ENCODE measurements at regions not wholly inside any gene's neighbourhood (a gene's known extent, or its start where the extent isn't known, plus 50 kb on each side); places are given as distances from the start of the nearest gene placed in this dataset.

DNA sequence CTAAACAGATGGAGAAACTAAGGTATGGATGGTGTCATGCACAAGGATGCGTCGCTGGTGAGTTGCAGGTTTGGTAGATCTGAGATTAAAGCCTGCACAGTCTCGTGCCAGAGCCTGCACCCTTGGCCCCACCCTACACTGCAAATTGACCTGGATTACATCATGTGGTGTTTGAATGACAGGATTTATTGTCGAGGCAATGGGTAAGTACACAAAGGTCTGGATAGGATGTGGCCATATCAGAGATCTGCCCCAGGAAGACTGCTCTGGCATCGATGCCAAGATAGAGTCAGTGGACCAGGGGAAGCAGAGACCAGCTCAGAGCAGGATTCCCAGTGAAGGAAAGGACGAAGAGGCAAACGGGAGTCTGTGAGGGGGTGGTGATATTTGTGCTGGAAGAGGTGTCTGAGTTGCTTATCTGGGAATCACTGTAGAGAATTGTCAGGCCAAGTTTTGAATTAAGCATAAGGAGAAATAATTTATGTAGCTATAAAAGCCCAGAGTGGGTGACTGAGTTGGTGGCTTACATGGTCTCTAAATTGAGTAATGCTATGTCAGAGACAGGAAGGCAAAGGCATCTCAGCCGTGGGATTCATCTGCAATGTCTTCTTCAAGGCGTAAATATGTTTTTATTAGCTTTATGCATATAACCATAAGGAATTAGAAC, 499.6 kb upstream of the B3GAT1 start:
- TF ChIP-seq, protein P1, sequence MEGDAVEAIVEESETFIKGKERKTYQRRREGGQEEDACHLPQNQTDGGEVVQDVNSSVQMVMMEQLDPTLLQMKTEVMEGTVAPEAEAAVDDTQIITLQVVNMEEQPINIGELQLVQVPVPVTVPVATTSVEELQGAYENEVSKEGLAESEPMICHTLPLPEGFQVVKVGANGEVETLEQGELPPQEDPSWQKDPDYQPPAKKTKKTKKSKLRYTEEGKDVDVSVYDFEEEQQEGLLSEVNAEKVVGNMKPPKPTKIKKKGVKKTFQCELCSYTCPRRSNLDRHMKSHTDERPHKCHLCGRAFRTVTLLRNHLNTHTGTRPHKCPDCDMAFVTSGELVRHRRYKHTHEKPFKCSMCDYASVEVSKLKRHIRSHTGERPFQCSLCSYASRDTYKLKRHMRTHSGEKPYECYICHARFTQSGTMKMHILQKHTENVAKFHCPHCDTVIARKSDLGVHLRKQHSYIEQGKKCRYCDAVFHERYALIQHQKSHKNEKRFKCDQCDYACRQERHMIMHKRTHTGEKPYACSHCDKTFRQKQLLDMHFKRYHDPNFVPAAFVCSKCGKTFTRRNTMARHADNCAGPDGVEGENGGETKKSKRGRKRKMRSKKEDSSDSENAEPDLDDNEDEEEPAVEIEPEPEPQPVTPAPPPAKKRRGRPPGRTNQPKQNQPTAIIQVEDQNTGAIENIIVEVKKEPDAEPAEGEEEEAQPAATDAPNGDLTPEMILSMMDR (conservative IDR thresholded peaks at IDR 0.05; ENCODE audit: low read depth, low read length), result no peak
- DNase-seq (ENCODE audit: low read depth), result no peak
- H3K4me3 ChIP-seq (ENCODE audit: low read length), result no peak overlapping the region

DNA sequence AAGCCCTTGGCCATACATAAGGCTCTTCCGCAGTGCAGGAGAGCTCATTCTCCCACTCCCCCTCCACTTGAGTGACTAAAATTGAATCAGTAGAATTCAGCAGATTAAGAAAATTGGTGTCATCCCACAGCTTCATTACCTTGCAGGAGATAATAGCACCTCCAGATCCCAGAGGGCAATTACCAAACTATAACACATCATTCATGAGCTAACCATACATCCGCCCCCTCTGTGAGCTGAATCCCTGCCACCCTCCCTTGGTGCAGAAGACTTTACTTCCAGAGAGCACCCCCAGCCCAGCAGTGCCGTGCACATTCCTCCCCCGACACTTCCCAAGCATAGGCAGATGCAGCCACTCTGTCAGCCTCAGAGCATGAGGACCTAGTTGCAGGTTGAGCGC, 496.5 kb upstream of the B3GAT1 start:
- DNase-seq (ENCODE audit: low read depth), result no peak
- H3K4me3 ChIP-seq (ENCODE audit: low read length), result no peak overlapping the region
- TF ChIP-seq, protein P1 (conservative IDR thresholded peaks at IDR 0.05; ENCODE audit: low read depth, low read length), result no peak

DNA sequence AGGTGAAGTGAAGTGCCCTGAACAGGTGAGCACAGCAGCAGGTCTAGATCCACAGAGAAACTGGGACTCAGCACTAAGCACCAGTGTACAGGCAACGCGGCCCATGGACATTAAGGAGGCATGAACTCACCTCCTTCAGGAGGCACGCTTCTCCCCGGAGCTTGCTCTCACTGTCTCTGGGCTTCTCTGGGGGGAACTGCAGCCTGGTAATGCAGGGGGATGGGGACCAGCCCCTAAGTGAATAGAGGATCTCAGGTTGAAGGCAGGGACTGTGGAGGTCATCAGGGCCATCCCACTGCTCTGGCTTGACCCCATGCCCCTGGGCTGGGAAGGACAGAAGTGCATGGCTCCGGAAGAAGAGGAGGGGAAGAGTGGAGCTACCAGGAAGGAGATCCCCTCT, 495.6 kb upstream of the B3GAT1 start:
- TF ChIP-seq, protein P1 (conservative IDR thresholded peaks at IDR 0.05; ENCODE audit: low read depth, low read length), result no peak
- DNase-seq (ENCODE audit: low read depth), result no peak
- H3K4me3 ChIP-seq (ENCODE audit: low read length), result no peak overlapping the region

DNA sequence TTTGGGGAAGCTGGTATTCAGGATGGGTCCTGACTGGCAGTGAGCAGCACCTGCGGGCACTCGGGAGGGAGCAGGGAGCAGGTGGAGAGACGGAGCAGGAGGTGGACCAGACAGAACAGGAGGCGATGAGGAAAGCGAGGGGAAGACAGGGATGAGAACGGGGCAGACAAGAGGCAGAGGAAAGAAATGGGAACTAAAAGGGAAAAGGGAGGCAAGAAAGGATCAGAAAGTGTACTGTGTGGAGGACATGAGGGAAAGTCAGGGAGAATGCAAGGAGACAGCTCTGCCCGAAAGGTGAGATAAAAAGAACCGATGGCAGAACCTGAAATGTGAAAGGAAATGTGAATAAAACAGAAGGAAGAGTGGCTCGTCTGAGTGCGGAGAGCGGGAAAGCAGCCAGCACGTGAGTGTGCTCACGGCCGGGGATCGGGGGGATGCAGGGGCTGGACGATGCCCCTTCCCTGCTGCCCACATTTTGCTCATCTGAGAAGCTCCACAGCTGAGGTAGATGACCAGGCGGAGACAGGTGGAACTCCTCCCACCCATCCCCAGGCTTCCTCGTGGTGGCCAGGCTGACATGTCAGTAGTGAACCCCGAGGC, 494.4 kb upstream of the B3GAT1 start:
- TF ChIP-seq, protein P1 (conservative IDR thresholded peaks at IDR 0.05; ENCODE audit: low read depth, low read length), result no peak
- no peak for DNase-seq (ENCODE audit: low read depth)

DNA sequence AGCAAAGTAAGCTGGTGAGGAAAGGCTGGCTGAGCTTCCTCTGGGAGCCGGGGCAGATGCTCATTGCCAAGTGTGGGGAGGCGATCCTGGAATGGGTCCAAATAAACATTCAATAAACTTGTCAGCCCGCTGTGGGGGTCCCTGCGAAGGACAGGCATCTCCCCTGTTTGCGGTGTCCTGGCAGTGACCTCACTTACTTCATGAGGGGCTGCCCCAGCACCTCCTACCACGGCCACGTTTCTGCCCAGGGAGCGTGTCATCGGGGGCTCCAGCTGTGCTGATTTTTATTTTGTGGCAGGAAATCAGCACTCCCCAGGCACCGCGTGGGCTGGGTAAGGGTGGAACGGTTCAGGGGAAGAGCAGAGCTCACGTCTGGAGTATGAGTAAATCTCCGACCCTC, 493.9 kb upstream of the B3GAT1 start:
- TF ChIP-seq, protein P1 (conservative IDR thresholded peaks at IDR 0.05; ENCODE audit: low read depth, low read length), result no peak
- DNase-seq (ENCODE audit: low read depth), result no peak
- H3K4me3 ChIP-seq (ENCODE audit: low read length), result no peak overlapping the region

More for the DNA sequence above, 494.4 kb upstream of the B3GAT1 start:
- H3K4me3 ChIP-seq (ENCODE audit: low read length), result no peak overlapping the region

DNA sequence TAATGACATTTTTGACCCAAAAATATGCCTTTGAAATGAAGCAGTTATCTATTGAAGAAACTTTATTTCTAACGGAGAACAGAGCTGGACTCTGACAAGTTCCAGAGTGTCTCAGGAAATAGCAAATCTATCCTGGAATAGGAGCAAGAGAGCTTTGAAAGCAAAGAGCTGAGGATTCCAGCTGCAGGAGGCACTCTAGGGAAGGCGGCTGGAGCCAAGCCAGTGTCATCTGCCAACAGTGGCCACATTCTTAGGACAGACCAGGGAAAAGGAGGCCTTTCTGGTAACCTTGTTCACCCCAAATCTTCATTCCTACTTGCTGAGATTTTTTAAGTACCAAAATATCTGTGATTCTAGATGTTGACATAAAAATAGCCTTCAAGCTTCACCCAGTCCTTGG, 493.5 kb upstream of the B3GAT1 start:
- TF ChIP-seq, protein P1 (conservative IDR thresholded peaks at IDR 0.05; ENCODE audit: low read depth, low read length), result no peak
- DNase-seq (ENCODE audit: low read depth), result no peak
- H3K4me3 ChIP-seq (ENCODE audit: low read length), result no peak overlapping the region
